CD14-positive monocyte (primary cell): ENCODE measurements at regions not wholly inside any gene's neighbourhood (a gene's known extent, or its start where the extent isn't known, plus 50 kb on each side); places are given as distances from the start of the nearest gene placed in this dataset.

Experiments
- DNase-seq, 3 donors: peaks; one replicate each; pipeline ENCODE4 v3.0.0-alpha.2; 2011 to 2022
- H2AFZ ChIP-seq: 2 replicates; pipeline ENCODE4 v1.6.0; 2012; ENCODE audit warnings: mild to moderate bottlenecking, low read depth, low read length, inconsistent platforms; ENCODE audit not compliant: insufficient read depth, poor library complexity, severe bottlenecking
- H3K27ac ChIP-seq, 2 donors: 1 replicate in 1 of 2; 2 replicates in 1 of 2; pipeline ENCODE4 v1.5.1; 2012 to 2013; ENCODE audit warnings: low read length in 2 of 2, control low read depth in 1 of 2, inconsistent platforms in 1 of 2, low read depth in 1 of 2, mild to moderate bottlenecking in 1 of 2
- H3K27me3 ChIP-seq, 2 donors: one replicate each; pipeline versions ENCODE4 v1.6.0 to v1.6.1; 2011 to 2013; ENCODE audit warnings: low read length in 2 of 2; ENCODE audit not compliant: control insufficient read depth in 2 of 2, insufficient read depth in 2 of 2
- H3K36me3 ChIP-seq, 2 donors: replicated peaks in 1 of 2; 1 replicate in 1 of 2; 2 replicates in 1 of 2; pipeline versions ENCODE4 v1.5.1 to v1.6.1; 2012 to 2013; ENCODE audit warnings: low read length in 2 of 2, control low read depth in 1 of 2, inconsistent platforms in 1 of 2, mild to moderate bottlenecking in 1 of 2; ENCODE audit not compliant: insufficient read depth in 2 of 2, control insufficient read depth in 1 of 2
- H3K4me1 ChIP-seq, 2 donors: 1 replicate in 1 of 2; 2 replicates in 1 of 2; pipeline versions ENCODE4 v1.5.1 to v1.6.1; 2012 to 2013; ENCODE audit warnings: low read length in 2 of 2, control low read depth in 1 of 2, inconsistent platforms in 1 of 2, mild to moderate bottlenecking in 1 of 2, moderate library complexity in 1 of 2; ENCODE audit not compliant: insufficient read depth in 2 of 2, control insufficient read depth in 1 of 2
- H3K4me2 ChIP-seq: replicated peaks from 2 replicates; pipeline ENCODE3; 2012; ENCODE audit warnings: low read length, moderate library complexity, mild to moderate bottlenecking; ENCODE audit not compliant: poor library complexity, severe bottlenecking; ENCODE audit errors: extremely low read depth
- H3K4me3 ChIP-seq, 3 experiments: fragments of 200-600 bp in 1 of 3; sonication (generic) in 1 of 3; replicated peaks in 1 of 3; 1 replicate in 2 of 3; 2 replicates in 1 of 3; pipeline ENCODE4 v1.5.1; 2011 to 2013; ENCODE audit warnings: low read length in 3 of 3, mild to moderate bottlenecking in 3 of 3, control low read depth in 2 of 3, low read depth in 2 of 3, inconsistent platforms in 1 of 3, moderate library complexity in 1 of 3
- H3K79me2 ChIP-seq: 2 replicates; pipeline ENCODE4 v1.6.0; 2012; ENCODE audit warnings: mild to moderate bottlenecking, control low read depth, inconsistent platforms, low read length, moderate library complexity; ENCODE audit not compliant: insufficient read depth
- H3K9ac ChIP-seq: 2 replicates; pipeline ENCODE4 v1.6.0; 2017; ENCODE audit warnings: low read length, mild to moderate bottlenecking; ENCODE audit not compliant: insufficient read depth, poor library complexity, severe bottlenecking
- H3K9me3 ChIP-seq, 2 donors: replicated peaks in 1 of 2; 1 replicate in 1 of 2; 2 replicates in 1 of 2; pipeline versions ENCODE4 v1.5.1 to v1.6.1; 2012 to 2013; ENCODE audit warnings: low read length in 2 of 2, control low read depth in 1 of 2; ENCODE audit not compliant: control insufficient read depth in 1 of 2, insufficient read depth in 1 of 2
- H4K20me1 ChIP-seq: 2 replicates; pipeline ENCODE4 v1.6.0; 2012; ENCODE audit warnings: mild to moderate bottlenecking, low read length, control low read depth, moderate library complexity; ENCODE audit not compliant: insufficient read depth
- H3K27ac Mint-ChIP-seq, 7 donors: one replicate each; pipeline ENCODE4 v1.8.0; 2020; ENCODE audit warnings: mild to moderate bottlenecking in 7 of 7, mixed read lengths in 7 of 7, moderate library complexity in 6 of 7, inconsistent platforms in 2 of 7
- H3K27me3 Mint-ChIP-seq, 3 donors: one replicate each; pipeline ENCODE4 v1.8.0; 2021 to 2022; ENCODE audit warnings: low read depth in 3 of 3, mild to moderate bottlenecking in 3 of 3, mixed read lengths in 3 of 3, moderate library complexity in 3 of 3, inconsistent platforms in 1 of 3
- H3K36me3 Mint-ChIP-seq, 2 donors: one replicate each; pipeline ENCODE4 v1.8.0; 2020; ENCODE audit warnings: mixed read lengths in 2 of 2, inconsistent platforms in 1 of 2, mild to moderate bottlenecking in 1 of 2
- H3K4me1 Mint-ChIP-seq: one replicate; pipeline ENCODE4 v1.8.0; 2020; ENCODE audit warnings: mild to moderate bottlenecking, mixed read lengths
- H3K4me3 Mint-ChIP-seq, 2 donors: one replicate each; pipeline ENCODE4 v1.8.0; 2020; ENCODE audit warnings: mild to moderate bottlenecking in 2 of 2, mixed read lengths in 2 of 2, moderate library complexity in 1 of 2
- H3K9me3 Mint-ChIP-seq, 7 donors: one replicate each; pipeline ENCODE4 v1.8.0; 2020 to 2022; ENCODE audit warnings: mixed read lengths in 7 of 7, mild to moderate bottlenecking in 6 of 7, moderate library complexity in 6 of 7, inconsistent platforms in 2 of 7
- WGBS: methylation state at CpG from one replicate; pipeline ENCODE4 v1.1.5; 2013; ENCODE audit warnings: missing lambda C conversion rate; ENCODE audit not compliant: insufficient coverage; 5-methylcytosine and 5-hydroxymethylcytosine counted together
- intact Hi-C, 2 donors: fragments of 100-400 bp; cut with micrococcal nuclease; formaldehyde crosslinking; loops; one replicate each; pipeline versions ENCODE4 v1.15.0 to v1.15.1; 2023
- TF ChIP-seq, protein P1 (sequence below): fragments of 200-600 bp; IDR thresholded peaks from one replicate; pipeline ENCODE4 v1.8.0; 2022; ENCODE audit warnings: antibody characterized with exemption, mild to moderate bottlenecking

DNA sequence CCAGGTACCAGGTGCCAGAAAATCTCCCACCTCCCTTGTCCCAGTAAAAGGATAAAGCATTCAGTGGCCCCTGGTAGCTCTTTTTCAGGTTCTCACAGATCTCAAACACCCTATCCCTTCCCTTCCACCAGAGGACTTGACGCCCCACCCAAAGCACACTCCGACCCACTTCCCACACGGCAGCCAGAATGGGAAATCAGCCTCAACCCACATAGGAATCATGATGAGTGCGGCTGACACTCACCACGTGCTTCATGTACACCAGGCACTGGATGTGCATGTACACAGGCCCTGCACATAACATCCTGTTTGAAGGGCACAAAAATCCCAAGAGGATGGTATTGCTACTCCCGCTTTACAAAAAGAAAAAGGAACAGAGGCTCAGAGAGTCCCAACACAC lies 71.9 kb downstream of the TBX3 start:
- no peak overlapping the region for H3K27ac ChIP-seq
- peaks cover 0 to 2% of the 10 kb centered on the region in 2 donors for H3K27me3 ChIP-seq
- Mint-ChIP-seq H3K27me3 (peaks cover 2 to 7% (median 3%) of the 10 kb centered on the region in 3 donors), H3K9me3 (peaks cover 0 to 9% (median 5%) of the 10 kb centered on the region in 7 donors), H3K27ac (no peak overlapping the region), H3K4me3 (no peak overlapping the region), H3K36me3 (no peaks in the 10 kb centered on the region), H3K4me1 (no peaks in the 10 kb centered on the region)
- H3K9me3 ChIP-seq, result no peaks in the 10 kb centered on the region
- TF ChIP-seq, protein P1, sequence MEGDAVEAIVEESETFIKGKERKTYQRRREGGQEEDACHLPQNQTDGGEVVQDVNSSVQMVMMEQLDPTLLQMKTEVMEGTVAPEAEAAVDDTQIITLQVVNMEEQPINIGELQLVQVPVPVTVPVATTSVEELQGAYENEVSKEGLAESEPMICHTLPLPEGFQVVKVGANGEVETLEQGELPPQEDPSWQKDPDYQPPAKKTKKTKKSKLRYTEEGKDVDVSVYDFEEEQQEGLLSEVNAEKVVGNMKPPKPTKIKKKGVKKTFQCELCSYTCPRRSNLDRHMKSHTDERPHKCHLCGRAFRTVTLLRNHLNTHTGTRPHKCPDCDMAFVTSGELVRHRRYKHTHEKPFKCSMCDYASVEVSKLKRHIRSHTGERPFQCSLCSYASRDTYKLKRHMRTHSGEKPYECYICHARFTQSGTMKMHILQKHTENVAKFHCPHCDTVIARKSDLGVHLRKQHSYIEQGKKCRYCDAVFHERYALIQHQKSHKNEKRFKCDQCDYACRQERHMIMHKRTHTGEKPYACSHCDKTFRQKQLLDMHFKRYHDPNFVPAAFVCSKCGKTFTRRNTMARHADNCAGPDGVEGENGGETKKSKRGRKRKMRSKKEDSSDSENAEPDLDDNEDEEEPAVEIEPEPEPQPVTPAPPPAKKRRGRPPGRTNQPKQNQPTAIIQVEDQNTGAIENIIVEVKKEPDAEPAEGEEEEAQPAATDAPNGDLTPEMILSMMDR, result no peak
- no peak overlapping the region for H3K9ac ChIP-seq
- WGBS, result 58% methylated on average over 4 of the region's 6 CpGs
- intact Hi-C loops, result no loop called here
- no peak overlapping the region for H3K4me3 ChIP-seq
- no peaks in the 10 kb centered on the region for H3K36me3 ChIP-seq
- H3K4me2 ChIP-seq, result no peak overlapping the region
- H3K79me2 ChIP-seq, result no peaks in the 10 kb centered on the region
- no peak for DNase-seq
- no peaks in the 10 kb centered on the region for H4K20me1 ChIP-seq
- no peak overlapping the region for H2AFZ ChIP-seq
- no peaks in the 10 kb centered on the region for H3K4me1 ChIP-seq

DNA sequence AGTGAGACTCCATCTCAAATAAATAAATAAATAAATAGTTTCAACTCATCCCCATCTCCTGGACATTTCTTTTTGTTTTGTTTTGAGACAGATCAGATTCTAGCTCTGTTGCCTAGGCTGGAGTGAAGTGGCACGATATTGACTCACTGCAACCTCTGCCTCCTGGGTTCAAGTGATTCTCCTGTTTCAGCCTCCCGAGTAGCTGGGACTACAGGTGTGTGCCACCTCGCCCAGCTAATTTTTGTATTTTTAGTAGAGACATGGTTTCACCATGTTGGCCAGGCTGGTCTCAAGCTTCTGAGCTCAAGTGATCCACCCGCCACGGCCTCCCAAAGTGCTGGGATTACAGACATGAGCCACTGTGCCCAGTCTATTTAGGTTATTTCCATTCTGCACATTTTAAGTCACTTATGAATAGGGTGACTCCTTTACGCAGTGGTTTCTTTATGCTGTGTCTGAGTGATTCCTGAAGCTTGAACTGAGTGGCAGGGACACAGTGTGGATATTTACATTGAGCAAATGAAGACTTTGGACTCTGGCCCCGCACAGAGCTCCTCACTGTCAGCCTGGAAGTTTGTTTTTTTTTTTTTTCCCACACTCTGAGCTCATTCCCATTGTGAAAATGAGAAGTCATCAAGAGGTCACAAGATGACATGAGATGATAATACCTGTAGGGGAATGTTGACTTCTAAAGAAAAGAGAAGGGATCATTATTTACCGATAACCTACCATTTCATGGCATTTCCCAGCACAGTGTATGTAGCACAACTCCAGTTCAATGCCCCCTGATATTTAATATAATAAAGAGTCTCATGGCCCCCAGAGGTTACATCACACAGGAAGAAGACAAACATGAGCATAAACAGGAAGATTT lies 72.6 kb downstream of the TBX3 start:
- Mint-ChIP-seq H3K4me1 (no peaks in the 10 kb centered on the region), H3K27ac (no peak overlapping the region), H3K4me3 (no peak overlapping the region), H3K9me3 (peaks cover 0 to 9% (median 3%) of the 10 kb centered on the region in 7 donors), H3K36me3 (no peaks in the 10 kb centered on the region), H3K27me3 (peaks cover 3 to 6% (median 3%) of the 10 kb centered on the region in 3 donors)
- Histone ChIP-seq H3K4me3 (no peak overlapping the region), H3K9me3 (no peaks in the 10 kb centered on the region), H3K36me3 (no peaks in the 10 kb centered on the region), H3K9ac (no peak overlapping the region), H3K4me1 (no peaks in the 10 kb centered on the region), H3K27me3 (peaks cover 0 to 2% of the 10 kb centered on the region in 2 donors), H4K20me1 (no peaks in the 10 kb centered on the region), H3K4me2 (no peak overlapping the region), H3K79me2 (no peaks in the 10 kb centered on the region), H3K27ac (no peak overlapping the region), H2AFZ (no peak overlapping the region)
- intact Hi-C loops, result no loop called here
- TF ChIP-seq, protein P1, result no peak
- no peak for DNase-seq
- WGBS, result 93% methylated on average over 2 of the region's 8 CpGs
